ENCODE measurements at regions not wholly inside any gene's neighbourhood (a gene's known extent, or its start where the extent isn't known, plus 50 kb on each side); places are given as distances from the start of the nearest gene placed in this dataset.

GRCh38 chr5:166382031-166382430, 1909.4 kb upstream of the WWC1 start (continued):
- no peak for TF ChIP-seq PATZ1 (CRISPR knock-in tag; IDR thresholded peaks at IDR 0.05; ENCODE audit: borderline replicate concordance)

GRCh38 chr5:166398131-166398530, 1893.3 kb upstream of the WWC1 start:
- TF ChIP-seq PATZ1 (CRISPR knock-in tag; IDR thresholded peaks at IDR 0.05; ENCODE audit: borderline replicate concordance) = no peak
- no peak for TF ChIP-seq POU6F1 (CRISPR knock-in tag; IDR thresholded peaks at IDR 0.05; ENCODE audit: borderline replicate concordance, low read depth)
- no peak for TF ChIP-seq PPARA (CRISPR knock-in tag; IDR thresholded peaks at IDR 0.05; ENCODE audit: borderline replicate concordance)
- no peak for TF ChIP-seq CSDC2 (CRISPR knock-in tag; IDR thresholded peaks at IDR 0.05)
- no peak for TF ChIP-seq OSR1 (CRISPR knock-in tag; IDR thresholded peaks at IDR 0.05)
- no peak for TF ChIP-seq GLIS3 (CRISPR knock-in tag; IDR thresholded peaks at IDR 0.05)
- TF ChIP-seq TCF4 (CRISPR knock-in tag; IDR thresholded peaks at IDR 0.05; ENCODE audit: borderline replicate concordance) = no peak
- no peak for TF ChIP-seq SNAI2 (CRISPR knock-in tag; IDR thresholded peaks at IDR 0.05)
- TF ChIP-seq BACH2 (CRISPR knock-in tag; IDR thresholded peaks at IDR 0.05; ENCODE audit: borderline replicate concordance) = no peak
- no peak for TF ChIP-seq ZNF8 (CRISPR knock-in tag; IDR thresholded peaks at IDR 0.05)
- no peak for TF ChIP-seq ZNF70 (CRISPR knock-in tag; IDR thresholded peaks at IDR 0.05)
- TF ChIP-seq ZFP3 (CRISPR knock-in tag; IDR thresholded peaks at IDR 0.05) = no peak
- ATAC-seq = no peak

- ATAC-seq = no peak
Observed at GRCh38 chr5:166399781-166400180, 1891.7 kb upstream of the WWC1 start.

GRCh38 chr5:166401391-166401790, 1890.1 kb upstream of the WWC1 start:
- no peak for ATAC-seq
- TF ChIP-seq ISL1 (CRISPR knock-in tag; IDR thresholded peaks at IDR 0.05) (no peak), PPARA (CRISPR knock-in tag; IDR thresholded peaks at IDR 0.05; ENCODE audit: borderline replicate concordance) (no peak), ZNF70 (CRISPR knock-in tag; IDR thresholded peaks at IDR 0.05) (no peak), CSRNP3 (CRISPR knock-in tag; IDR thresholded peaks at IDR 0.05) (no peak), ZFP3 (CRISPR knock-in tag; IDR thresholded peaks at IDR 0.05) (no peak), POU6F1 (CRISPR knock-in tag; IDR thresholded peaks at IDR 0.05; ENCODE audit: borderline replicate concordance, low read depth) (no peak), TCF4 (CRISPR knock-in tag; IDR thresholded peaks at IDR 0.05; ENCODE audit: borderline replicate concordance) (no peak), CSDC2 (CRISPR knock-in tag; IDR thresholded peaks at IDR 0.05) (no peak), BACH2 (CRISPR knock-in tag; IDR thresholded peaks at IDR 0.05; ENCODE audit: borderline replicate concordance) (no peak), TOX (CRISPR knock-in tag; IDR thresholded peaks at IDR 0.05; ENCODE audit: borderline replicate concordance) (no peak), ZFP30 (CRISPR knock-in tag; IDR thresholded peaks at IDR 0.05) (no peak), RARB (CRISPR knock-in tag; IDR thresholded peaks at IDR 0.05) (no peak)

More at GRCh38 chr5:166399781-166400180, 1891.7 kb upstream of the WWC1 start:
- no peak for TF ChIP-seq TCF4 (CRISPR knock-in tag; IDR thresholded peaks at IDR 0.05; ENCODE audit: borderline replicate concordance)
- TF ChIP-seq PATZ1 (CRISPR knock-in tag; IDR thresholded peaks at IDR 0.05; ENCODE audit: borderline replicate concordance) = no peak
- TF ChIP-seq ZFP3 (CRISPR knock-in tag; IDR thresholded peaks at IDR 0.05) = no peak
- TF ChIP-seq ZC3H10 (CRISPR knock-in tag; IDR thresholded peaks at IDR 0.05) = no peak
- TF ChIP-seq ESRRG (CRISPR knock-in tag; IDR thresholded peaks at IDR 0.05) = no peak
- TF ChIP-seq ZNF8 (CRISPR knock-in tag; IDR thresholded peaks at IDR 0.05) = no peak
- no peak for TF ChIP-seq ARNTL (CRISPR knock-in tag; IDR thresholded peaks at IDR 0.05; ENCODE audit: borderline replicate concordance, low read depth)
- no peak for TF ChIP-seq POU6F1 (CRISPR knock-in tag; IDR thresholded peaks at IDR 0.05; ENCODE audit: borderline replicate concordance, low read depth)

Measured in SK-N-SH treated with all-trans-retinoic acid at 6 μM for 48 hours (cell line).